Mucosa of descending colon (tissue), 3 donors: ENCODE measurements at regions not wholly inside any gene's neighbourhood (a gene's known extent, or its start where the extent isn't known, plus 50 kb on each side); places are given as distances from the start of the nearest gene placed in this dataset.

Source experiments
- ATAC-seq: fragments of 200-7000 bp; cut with Tn5 transposase; one replicate; pipeline ENCODE4 v1.9.1; 2020; ENCODE audit warnings: mild to moderate bottlenecking, moderate library complexity
- DNase-seq, 3 donors: peaks; one replicate each; pipeline ENCODE4 v3.0.0-alpha.2; 2020
- H3K36me3 ChIP-seq: fragments of 200-600 bp; one replicate; pipeline ENCODE4 v1.8.0; 2021; ENCODE audit warnings: low read depth, mild to moderate bottlenecking
- H3K4me1 ChIP-seq: fragments of 200-600 bp; one replicate; pipeline ENCODE4 v1.8.0; 2021; ENCODE audit warnings: low read depth, mild to moderate bottlenecking
- H3K4me3 ChIP-seq: fragments of 200-600 bp; one replicate; pipeline ENCODE4 v1.8.0; 2021; ENCODE audit warnings: mild to moderate bottlenecking
- H3K9me3 ChIP-seq: fragments of 200-600 bp; one replicate; pipeline ENCODE4 v1.8.0; 2021; ENCODE audit warnings: mild to moderate bottlenecking
- CTCF ChIP-seq: fragments of 200-600 bp; IDR thresholded peaks from one replicate; pipeline ENCODE4 v1.8.0; 2022; ENCODE audit warnings: antibody characterized with exemption, mild to moderate bottlenecking
- intact Hi-C, 2 donors: fragments of 100-400 bp; cut with DNase I in 1 of 2; cut with micrococcal nuclease in 1 of 2; formaldehyde crosslinking; loops; one replicate each; pipeline versions ENCODE4 v1.11.0 to v1.11.1; 2022; cut with DNase I, micrococcal nuclease
- donor health status: DM: no; HTN: no; CAD: no; lungs with moderate emphysema.
- donor health status: DM: no; HTN: no; CAD: no.
- donor health status: DM: no; HTN: yes; CAD: no.

- intact Hi-C loops, result no loop called here
- Histone ChIP-seq H3K36me3 (no peaks in the 10 kb centered on the region), H3K9me3 (peaks cover 36% of the 10 kb centered on the region), H3K4me1 (no peaks in the 10 kb centered on the region), H3K4me3 (no peak overlapping the region)
- no peak for TF ChIP-seq CTCF
- DNase-seq, result no peak
- ATAC-seq, result no peak
These were observed 200.2 kb upstream of the SLITRK1 start for GRCh38 chr13:84082462-84082861.

- Histone ChIP-seq H3K36me3 (no peaks in the 10 kb centered on the region), H3K4me3 (no peak overlapping the region), H3K4me1 (no peaks in the 10 kb centered on the region), H3K9me3 (peaks cover 25% of the 10 kb centered on the region)
- no peak for ATAC-seq
- intact Hi-C loops, result no loop called here
- DNase-seq, result no peak
- TF ChIP-seq CTCF, result no peak
These were observed 198.7 kb upstream of the SLITRK1 start for GRCh38 chr13:84080748-84081530.

GRCh38 chr13:84077271-84077670, 195.0 kb upstream of the SLITRK1 start:
- no peak for DNase-seq
- ATAC-seq, result no peak
- peaks cover 4% of the 10 kb centered on the region for H3K9me3 ChIP-seq
- no peaks in the 10 kb centered on the region for H3K36me3 ChIP-seq
- intact Hi-C loops, result no loop called here
- H3K4me3 ChIP-seq, result no peak overlapping the region
- TF ChIP-seq CTCF, result no peak
- H3K4me1 ChIP-seq, result no peaks in the 10 kb centered on the region

- DNase-seq (no peak), ATAC-seq (no peak)
- Histone ChIP-seq H3K9me3 (peaks cover 4% of the 10 kb centered on the region), H3K36me3 (no peaks in the 10 kb centered on the region), H3K4me1 (no peaks in the 10 kb centered on the region), H3K4me3 (no peak overlapping the region)
- intact Hi-C loops, result no loop called here
- TF ChIP-seq CTCF, result no peak
These were observed 194.0 kb upstream of the SLITRK1 start for GRCh38 chr13:84076280-84076679.

GRCh38 chr13:84050536-84050935, 168.3 kb upstream of the SLITRK1 start:
- Histone ChIP-seq H3K4me3 (no peak overlapping the region), H3K36me3 (no peaks in the 10 kb centered on the region), H3K4me1 (no peaks in the 10 kb centered on the region), H3K9me3 (peaks cover 10% of the 10 kb centered on the region)
- DNase-seq (no peak), ATAC-seq (no peak)
- intact Hi-C loops, result no loop called here
- no peak for TF ChIP-seq CTCF
